GM23248 (cell line): ENCODE measurements at regions not wholly inside any gene's neighbourhood (a gene's known extent, or its start where the extent isn't known, plus 50 kb on each side); places are given as distances from the start of the nearest gene placed in this dataset.

Experiments used
- DNase-seq: peaks from one replicate; pipeline ENCODE4 v3.0.0-alpha.2; 2015
- H2AFZ ChIP-seq: fragments of 200-600 bp; sonication (generic); 2 replicates; pipeline ENCODE4 v1.6.1; 2016; ENCODE audit warnings: antibody characterized with exemption
- H3F3A ChIP-seq: fragments of 200-600 bp; sonication (generic); 2 replicates; pipeline ENCODE4 v1.6.1; 2016; ENCODE audit warnings: mild to moderate bottlenecking, antibody characterized with exemption, mixed run types; ENCODE audit not compliant: insufficient read depth
- H3K27ac ChIP-seq: fragments of 200-600 bp; sonication (generic); 2 replicates; pipeline ENCODE4 v1.5.1; 2016; ENCODE audit warnings: mild to moderate bottlenecking
- H3K27me3 ChIP-seq: fragments of 200-600 bp; sonication (generic); replicated peaks from 2 replicates; pipeline ENCODE4 v1.6.1; 2016; ENCODE audit warnings: mild to moderate bottlenecking; ENCODE audit not compliant: insufficient read depth
- H3K36me3 ChIP-seq: fragments of 200-600 bp; sonication (generic); 2 replicates; pipeline ENCODE4 v1.6.1; 2016; ENCODE audit warnings: low read depth, mild to moderate bottlenecking
- H3K4me1 ChIP-seq: fragments of 200-600 bp; sonication (generic); 2 replicates; pipeline ENCODE4 v1.6.1; 2016; ENCODE audit warnings: mild to moderate bottlenecking; ENCODE audit not compliant: insufficient read depth
- H3K4me2 ChIP-seq: fragments of 200-600 bp; sonication (generic); one replicate; pipeline ENCODE4 v1.6.1; 2016; ENCODE audit warnings: mild to moderate bottlenecking; ENCODE audit not compliant: unreplicated experiment
- H3K4me3 ChIP-seq: fragments of 200-600 bp; sonication (generic); 2 replicates; pipeline ENCODE4 v1.5.1; 2016; ENCODE audit warnings: mild to moderate bottlenecking
- H3K79me2 ChIP-seq: fragments of 200-600 bp; sonication (generic); 2 replicates; pipeline ENCODE4 v1.6.1; 2016; ENCODE audit warnings: mild to moderate bottlenecking; ENCODE audit not compliant: insufficient read depth
- H3K9ac ChIP-seq: fragments of 200-600 bp; sonication (generic); 2 replicates; pipeline ENCODE4 v1.6.1; 2016; ENCODE audit warnings: mild to moderate bottlenecking
- H3K9me2 ChIP-seq: fragments of 200-600 bp; sonication (generic); 2 replicates; pipeline ENCODE4 v1.6.1; 2016; ENCODE audit warnings: mixed run types, mild to moderate bottlenecking, moderate library complexity; ENCODE audit not compliant: insufficient read depth
- H3K9me3 ChIP-seq: fragments of 200-600 bp; sonication (generic); one replicate; pipeline ENCODE4 v1.6.1; 2017; ENCODE audit warnings: low read depth
- H4K20me1 ChIP-seq: fragments of 200-600 bp; sonication (generic); 2 replicates; pipeline ENCODE4 v1.6.0; 2016; ENCODE audit not compliant: insufficient read depth
- EZH2 ChIP-seq: fragments of 200-600 bp; sonication (generic); IDR thresholded peaks from 2 replicates; pipeline ENCODE4 v1.6.1; 2018; ENCODE audit warnings: antibody characterized with exemption, mild to moderate bottlenecking; ENCODE audit not compliant: insufficient read depth, poor library complexity, severe bottlenecking
- EZH2phosphoT487 ChIP-seq: fragments of 200-600 bp; sonication (generic); IDR thresholded peaks from 2 replicates; pipeline ENCODE4 v1.6.1; 2018; ENCODE audit warnings: antibody characterized with exemption, moderate library complexity, mild to moderate bottlenecking, low read depth; ENCODE audit not compliant: insufficient read depth
- WGBS, 2 experiments: methylation state at CpG; one replicate each; pipeline ENCODE4 v1.1.6; 2015 to 2017; ENCODE audit warnings: low lambda C conversion rate in 2 of 2, low coverage in 1 of 2; ENCODE audit errors: missing lambda C conversion rate in 2 of 2; 5-methylcytosine and 5-hydroxymethylcytosine counted together
- in situ Hi-C: fragments of 300-500 bp; cut with MboI; formaldehyde crosslinking; loops from 2 replicates; pipeline ENCODE4 v1.15.0; 2020

- Histone ChIP-seq H3K36me3 (no peaks in the 10 kb centered on the region), H2AFZ (peak overlapping the region; percentile 19), H3K4me2 (peak overlapping the region; percentile 66), H3K9me3 (no peaks in the 10 kb centered on the region), H3K9ac (peak overlapping the region; percentile 50), H3K4me1 (peaks cover 62% of the 10 kb centered on the region), H3K79me2 (no peaks in the 10 kb centered on the region), H3K4me3 (peak overlapping the region; percentile 44), H3K9me2 (no peaks in the 10 kb centered on the region; the same call in 1 of the 2 replicates), H3K27ac (peak overlapping the region; percentile 72), H4K20me1 (no peaks in the 10 kb centered on the region), H3K27me3 (no peaks in the 10 kb centered on the region), H3F3A (peaks cover 53% of the 10 kb centered on the region)
- whole genome bisulfite sequencing, 2 experiments, result 0 to 3% methylated on average over 2 of the region's 2 CpGs
- TF ChIP-seq EZH2phosphoT487 (no peak), EZH2 (no peak)
- in situ Hi-C loops, result loop anchor here (25.0 kb wide), 1 partner anchor 975 kb away; no protein-coding TSS in a partner anchor
- DNase-seq, result peak; percentile 92
These were observed 470.3 kb downstream of the FOXG1 start for GRCh38 chr14:29236848-29237247.

- H3K9me2 ChIP-seq, result no peaks in the 10 kb centered on the region
These were observed 473.5 kb downstream of the FOXG1 start for GRCh38 chr14:29240066-29240465.

GRCh38 chr14:29242755-29243754 is 476.5 kb downstream of the FOXG1 start:
- Histone ChIP-seq H3K79me2 (no peaks in the 10 kb centered on the region), H3K9me3 (no peaks in the 10 kb centered on the region), H3K27ac (peak overlapping the region; percentile 46), H3K27me3 (no peaks in the 10 kb centered on the region), H3K9me2 (no peaks in the 10 kb centered on the region), H3F3A (peaks cover 57% of the 10 kb centered on the region), H4K20me1 (no peaks in the 10 kb centered on the region), H2AFZ (peak overlapping the region; percentile 43), H3K36me3 (no peaks in the 10 kb centered on the region), H3K4me2 (peak overlapping the region; percentile 70), H3K9ac (peak overlapping the region; percentile 28; the same call in 1 of the 2 replicates), H3K4me1 (peaks cover 54% of the 10 kb centered on the region), H3K4me3 (peak overlapping the region; percentile 53)
- DNase-seq, result peak; percentile 87
- 16% methylated on average over 6 of the region's 6 CpGs for WGBS, 2 experiments
- TF ChIP-seq EZH2, result no peak
- 0 out of 2 replicates have a peak, but pooled peaks have one; percentile 48 for TF ChIP-seq EZH2phosphoT487
- in situ Hi-C loops, result loop anchor here (25.0 kb wide), 1 partner anchor 969 kb away; no protein-coding TSS in a partner anchor

More at GRCh38 chr14:29240066-29240465, 473.5 kb downstream of the FOXG1 start:
- Histone ChIP-seq H3K79me2 (no peaks in the 10 kb centered on the region), H3K27ac (peak overlapping the region; percentile 73), H4K20me1 (no peaks in the 10 kb centered on the region), H3K9ac (peak overlapping the region; percentile 16), H3K4me3 (no peak overlapping the region), H3K4me2 (peak overlapping the region; percentile 51), H3K36me3 (no peaks in the 10 kb centered on the region), H3K9me3 (no peaks in the 10 kb centered on the region), H3F3A (peaks cover 78% of the 10 kb centered on the region), H3K27me3 (no peaks in the 10 kb centered on the region), H2AFZ (no peak overlapping the region), H3K4me1 (peaks cover 83% of the 10 kb centered on the region)
- in situ Hi-C loops, result loop anchor here (25.0 kb wide), 1 partner anchor 972 kb away; no protein-coding TSS in a partner anchor
- WGBS, 2 experiments, result 1 to 2% methylated on average over 3 of the region's 3 CpGs
- DNase-seq, result peak; percentile 88
- TF ChIP-seq EZH2phosphoT487 (peak; percentile 79; the same call in 1 of the 2 replicates), EZH2 (no peak)

- Histone ChIP-seq H3K4me2 (no peak overlapping the region), H3K9me3 (no peaks in the 10 kb centered on the region), H3K4me1 (no peaks in the 10 kb centered on the region), H3K4me3 (no peak overlapping the region), H4K20me1 (no peaks in the 10 kb centered on the region), H3K36me3 (no peaks in the 10 kb centered on the region), H3K79me2 (no peaks in the 10 kb centered on the region), H3F3A (no peaks in the 10 kb centered on the region), H2AFZ (no peak overlapping the region), H3K9me2 (no peaks in the 10 kb centered on the region), H3K27me3 (no peaks in the 10 kb centered on the region), H3K9ac (no peak overlapping the region), H3K27ac (no peak overlapping the region)
- DNase-seq, result no peak
- in situ Hi-C loops, result no loop called here
- WGBS, 2 experiments, result 66 to 87% methylated on average over 1 of the region's 1 CpG
- TF ChIP-seq EZH2phosphoT487, result no peak
- no peak for TF ChIP-seq EZH2
These were observed 489.1 kb downstream of the FOXG1 start for GRCh38 chr14:29255692-29256091.
